NCI-H2107 treated with DMSO at 0.1 percent for 48 hours (cell line): ENCODE measurements at regions not wholly inside any gene's neighbourhood (a gene's known extent, or its start where the extent isn't known, plus 50 kb on each side); places are given as distances from the start of the nearest gene placed in this dataset.
"Not testable (repeated sequence)": the region's sequence is repeated elsewhere in the genome, so short reads cannot be mapped to it uniquely, and the experiment has no call there.

Experiments used
- DNase-seq: peaks from one replicate; lab custom pipeline; 2025; ENCODE audit not compliant: unreplicated experiment; lab: John Stamatoyannopoulos, UW

DNA sequence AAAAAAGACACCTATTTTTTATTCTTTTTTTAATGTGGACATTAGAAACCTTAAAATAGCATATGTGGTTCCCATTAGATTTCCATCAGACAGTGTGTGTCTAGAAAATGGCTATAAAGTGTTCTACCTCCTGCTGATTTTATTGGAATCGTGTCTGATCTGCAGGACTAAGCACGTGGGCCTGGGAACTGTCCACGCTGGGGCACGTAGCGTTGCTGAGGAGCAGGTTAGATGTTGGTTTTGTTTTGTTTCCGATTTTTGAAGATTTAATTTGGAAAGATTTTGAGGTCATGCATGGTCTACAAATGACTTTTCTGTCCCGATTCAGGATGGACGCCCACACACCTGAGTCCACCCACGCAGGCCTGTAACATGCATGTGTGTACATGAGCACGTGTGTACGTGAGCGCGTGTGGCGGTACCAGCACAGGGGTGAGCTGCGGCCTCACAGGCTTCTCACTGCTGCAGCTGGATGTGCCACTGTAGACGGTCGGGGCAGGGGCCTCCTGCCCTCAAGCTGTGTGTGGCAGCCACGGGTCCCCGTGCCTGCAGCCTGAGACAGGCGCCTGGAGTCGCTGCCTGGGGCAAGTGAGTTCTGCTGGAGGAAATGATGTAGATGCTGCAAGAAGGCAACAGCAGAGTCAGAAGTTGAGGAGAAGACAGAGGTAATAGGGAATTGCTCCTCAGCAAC is 99.7 kb upstream of the CTDP1 start:
- DNase-seq = no peak

DNA sequence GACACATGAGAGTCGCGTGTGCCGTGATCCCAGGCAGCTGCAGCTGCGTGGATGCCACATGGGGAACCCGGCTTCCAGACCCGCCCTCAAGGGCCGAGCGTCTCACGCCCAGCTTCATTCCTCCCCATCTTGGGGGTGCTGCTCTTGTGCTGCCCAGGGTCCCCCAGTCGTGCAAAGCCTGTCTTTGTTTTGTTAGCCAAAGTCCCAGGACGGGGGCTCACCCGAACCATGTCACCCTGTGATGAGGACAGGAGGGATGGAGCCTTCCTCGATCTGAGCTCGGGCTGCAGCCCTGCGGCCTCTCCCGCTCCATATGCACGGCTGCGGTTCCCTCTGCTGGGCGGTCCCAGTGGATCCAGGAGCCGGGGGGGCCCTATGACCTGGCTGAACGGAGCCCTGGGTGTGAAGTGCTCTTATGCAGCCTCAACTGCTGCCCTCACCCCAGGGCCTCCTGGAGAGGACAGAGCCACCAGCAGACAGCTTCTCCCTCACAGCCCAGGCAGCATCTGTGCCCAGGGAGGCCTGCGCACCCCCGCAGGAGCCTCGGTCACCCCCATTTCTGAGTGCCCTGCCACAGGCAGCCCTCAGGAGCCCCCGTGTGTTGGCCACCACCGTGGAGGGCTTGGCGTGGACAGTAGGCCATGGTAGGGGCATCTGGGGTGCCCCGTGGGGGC is 99.0 kb upstream of the CTDP1 start:
- no peak for DNase-seq

DNA sequence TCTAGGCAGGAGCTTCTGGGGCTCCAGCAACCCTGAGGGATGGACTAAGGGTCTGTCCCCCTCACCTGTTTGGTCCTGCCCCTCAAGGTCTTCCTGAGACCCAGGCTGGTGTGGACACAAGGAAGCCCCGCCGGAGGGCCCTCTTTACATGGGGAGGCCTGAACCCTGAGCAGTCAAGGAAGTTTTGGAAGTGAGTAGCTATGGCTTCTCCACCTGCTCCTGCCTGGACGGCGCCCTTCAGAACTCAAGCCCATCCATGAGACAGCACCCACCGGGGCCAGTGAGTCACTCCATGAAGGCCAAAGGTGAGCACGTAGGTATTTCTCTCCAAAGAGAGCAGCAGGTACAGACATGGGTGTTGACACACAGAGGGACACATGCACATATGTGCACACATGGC is 98.2 kb upstream of the CTDP1 start:
- no peak for DNase-seq

DNA sequence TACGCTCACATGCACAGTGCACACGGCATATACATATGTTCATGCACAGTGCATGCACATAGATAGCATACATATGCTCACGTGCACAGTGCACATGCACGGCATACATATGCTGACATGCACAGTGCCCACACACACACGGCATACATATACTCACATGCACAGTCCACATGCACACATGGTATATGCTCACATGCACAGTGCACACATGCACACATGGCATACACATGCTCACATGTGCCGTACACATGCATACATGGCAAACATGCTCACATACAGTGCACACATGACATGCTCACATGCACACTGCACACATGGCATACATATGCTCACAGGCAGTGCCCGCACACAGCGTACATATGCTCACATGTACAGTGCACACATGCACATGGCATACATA is 97.7 kb upstream of the CTDP1 start:
- no peak for DNase-seq

DNA sequence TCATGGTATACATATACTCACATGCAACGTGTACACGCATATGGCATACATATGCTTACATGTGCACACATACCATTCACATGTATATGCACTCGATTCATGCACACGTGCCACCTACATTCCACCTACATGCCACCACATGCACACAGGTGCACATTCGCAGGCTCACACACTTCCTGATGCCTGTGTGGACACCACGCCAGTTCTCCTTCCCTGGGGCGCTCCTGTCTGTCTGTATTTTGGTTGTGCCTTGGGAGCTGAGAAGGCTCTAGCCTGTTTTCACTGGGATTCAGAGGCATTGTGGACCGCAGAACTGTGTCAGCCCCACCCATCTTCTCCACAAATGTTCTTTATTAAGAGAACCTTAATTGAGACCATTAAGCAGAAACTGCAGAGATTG is 96.6 kb upstream of the CTDP1 start:
- no peak for DNase-seq

DNA sequence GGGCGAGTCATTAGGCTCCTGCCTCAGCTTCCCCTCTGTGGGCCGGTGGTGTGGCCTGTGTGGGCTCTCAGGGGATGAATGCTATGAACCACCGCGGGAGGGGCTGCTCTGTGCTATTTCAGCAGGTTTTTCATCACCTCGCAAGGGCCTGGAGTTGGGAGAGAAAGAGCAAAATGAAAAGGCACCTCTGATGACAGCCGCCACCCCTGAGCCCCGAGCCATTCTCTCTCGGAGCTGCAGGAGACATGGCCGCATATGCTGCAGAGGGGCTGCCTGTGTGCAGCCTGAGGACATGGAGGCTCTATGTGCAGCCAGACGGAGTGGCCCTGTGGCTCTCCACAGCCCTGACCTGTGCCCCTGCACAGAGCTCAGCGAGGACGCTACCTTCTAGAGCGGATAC is 96.2 kb upstream of the CTDP1 start:
- DNase-seq = no peak

DNA sequence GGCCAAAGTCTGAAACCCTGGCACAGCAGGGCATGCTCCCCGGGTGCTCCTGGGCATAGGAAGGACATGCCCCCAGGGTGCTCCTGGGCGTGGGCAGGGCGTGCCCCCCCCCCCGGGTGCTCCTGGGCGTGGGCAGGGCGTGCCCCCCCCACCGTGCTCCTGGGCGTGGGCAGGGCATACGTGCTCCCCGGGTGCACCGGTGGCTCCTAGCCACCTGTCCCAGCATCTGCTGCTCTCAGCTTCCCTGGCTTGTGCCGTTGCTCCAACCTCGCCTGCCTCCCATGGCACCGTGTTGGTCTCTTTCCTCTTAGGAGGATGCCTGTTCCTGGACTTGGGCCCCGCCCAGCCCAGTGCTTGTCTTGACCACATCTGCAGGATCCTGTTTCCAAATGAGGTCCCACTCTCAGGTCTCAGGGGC is 95.6 kb upstream of the CTDP1 start:
- no peak for DNase-seq

DNA sequence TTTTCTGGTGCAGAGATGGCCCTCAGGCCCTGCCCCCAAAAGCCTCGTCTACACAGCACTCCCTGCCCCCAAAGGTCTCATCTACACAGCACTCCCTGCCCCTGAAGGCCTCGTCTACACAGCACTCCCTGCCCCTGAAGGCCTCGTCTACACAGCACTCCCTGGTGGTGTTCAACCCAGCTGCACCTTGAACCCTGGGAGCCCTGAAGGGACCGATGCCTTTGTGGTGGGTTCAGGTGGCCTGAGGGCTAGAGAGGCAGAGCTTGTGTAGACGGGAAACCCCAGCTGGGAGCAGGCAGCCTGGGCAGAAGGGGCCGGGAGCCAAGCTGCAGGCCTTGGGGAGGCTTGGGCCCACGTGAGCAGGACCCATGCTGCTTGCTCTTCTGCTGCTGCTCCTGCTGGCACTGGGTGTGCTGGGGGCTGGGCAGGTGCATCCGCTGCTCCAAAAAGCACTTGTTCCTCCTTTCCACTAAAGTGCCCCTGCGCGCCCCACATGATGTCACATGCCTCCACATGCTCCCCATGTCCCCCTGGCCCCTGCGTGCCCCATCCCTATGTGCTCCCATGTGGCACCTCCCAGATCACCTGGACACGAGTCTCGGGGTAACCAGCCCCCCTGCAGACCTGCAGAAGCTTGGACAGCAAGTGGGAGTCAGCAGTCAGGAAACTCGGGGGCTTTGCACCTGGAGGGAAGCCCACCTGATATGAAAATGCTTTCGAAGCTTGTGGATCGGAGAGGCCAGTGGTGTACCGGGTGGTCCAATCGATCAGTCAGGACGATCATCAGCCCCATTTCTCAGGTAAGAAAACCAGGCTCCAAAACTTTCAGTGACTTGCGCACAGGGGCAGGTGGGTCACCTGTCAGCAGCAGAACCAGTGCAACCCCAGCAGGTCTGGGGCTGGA is 94.9 kb upstream of the CTDP1 start:
- DNase-seq = no peak

DNA sequence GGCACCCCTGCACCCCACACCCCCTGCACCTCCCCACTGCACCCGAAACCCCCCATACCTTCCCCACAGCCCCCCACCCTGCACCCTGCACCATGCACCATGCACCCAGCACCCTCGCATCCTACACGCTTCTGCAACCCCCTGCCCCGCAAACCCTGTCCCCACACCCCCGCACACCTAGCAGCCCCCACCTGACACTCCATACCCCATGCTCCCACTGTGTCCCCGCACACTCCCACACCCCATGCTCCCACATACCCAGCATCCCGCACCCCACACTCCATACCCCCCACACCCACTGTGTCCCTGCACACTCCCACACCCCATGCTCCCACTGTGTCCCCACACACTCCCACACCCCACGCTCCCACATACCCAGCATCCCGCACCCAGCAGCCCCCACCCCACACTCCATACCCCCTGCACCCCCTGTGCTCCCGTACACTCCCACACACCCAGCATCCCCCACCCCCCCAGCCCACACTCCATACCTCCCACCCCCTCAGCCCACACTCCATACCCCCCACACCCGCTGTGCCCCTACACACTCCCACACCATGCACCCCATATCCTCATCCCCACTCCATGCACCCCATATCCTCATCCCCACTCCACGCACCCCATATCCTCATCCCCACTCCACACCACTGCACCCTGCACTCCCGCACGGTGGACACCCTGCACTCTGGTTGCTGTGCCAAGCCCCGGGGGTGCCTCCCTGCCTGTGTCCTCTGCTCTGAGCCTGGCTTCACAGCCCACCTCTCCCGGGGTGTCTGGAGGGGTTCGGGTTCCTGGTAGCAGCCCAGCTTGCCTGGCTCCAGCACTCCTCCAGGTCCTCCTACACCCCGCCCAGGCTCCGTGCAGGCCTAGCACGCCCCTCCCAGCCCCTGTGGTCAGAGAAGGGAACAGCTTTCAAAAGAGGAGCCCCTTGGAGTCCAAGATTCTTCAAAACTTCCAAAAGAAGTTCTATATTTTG is 93.9 kb upstream of the CTDP1 start:
- no peak for DNase-seq

DNA sequence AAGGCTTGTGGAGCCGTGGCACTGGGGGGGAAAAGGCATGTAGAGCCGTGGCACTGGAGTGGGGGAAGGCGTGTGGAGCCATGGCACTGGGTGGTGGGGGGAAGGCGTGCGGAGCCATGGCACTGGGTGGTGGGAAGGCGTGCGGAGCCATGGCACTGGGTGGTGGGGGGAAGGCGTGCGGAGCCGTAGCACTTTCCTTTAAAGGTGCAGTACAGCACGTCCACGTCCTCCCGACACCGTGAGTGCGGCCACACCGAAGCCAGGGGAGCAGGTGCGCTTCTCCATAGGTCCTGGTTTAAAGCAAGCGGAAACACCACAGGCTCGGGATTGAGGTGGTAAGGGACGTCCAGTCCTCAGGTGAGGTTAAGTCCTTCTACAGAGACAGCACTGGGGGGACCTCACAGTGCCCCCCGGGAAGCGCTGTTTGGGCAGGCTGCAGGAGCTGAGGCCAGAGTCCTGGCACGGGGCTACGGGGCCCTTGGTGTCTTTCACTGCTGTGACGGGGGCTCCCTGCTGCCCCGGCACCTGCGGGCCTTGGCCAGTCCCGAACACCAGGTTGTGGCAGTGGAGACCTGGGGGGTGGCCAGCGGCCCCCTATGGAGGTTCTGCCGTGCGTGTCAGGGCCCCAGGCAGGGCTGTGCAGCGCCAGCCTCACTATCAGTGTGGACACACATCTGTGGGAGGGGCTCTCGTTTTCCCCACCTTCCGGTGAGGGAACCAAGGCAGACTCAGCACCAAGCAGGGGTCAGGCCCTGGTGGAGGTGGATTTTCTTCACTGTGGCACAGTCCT is 93.0 kb upstream of the CTDP1 start:
- DNase-seq = no peak

DNA sequence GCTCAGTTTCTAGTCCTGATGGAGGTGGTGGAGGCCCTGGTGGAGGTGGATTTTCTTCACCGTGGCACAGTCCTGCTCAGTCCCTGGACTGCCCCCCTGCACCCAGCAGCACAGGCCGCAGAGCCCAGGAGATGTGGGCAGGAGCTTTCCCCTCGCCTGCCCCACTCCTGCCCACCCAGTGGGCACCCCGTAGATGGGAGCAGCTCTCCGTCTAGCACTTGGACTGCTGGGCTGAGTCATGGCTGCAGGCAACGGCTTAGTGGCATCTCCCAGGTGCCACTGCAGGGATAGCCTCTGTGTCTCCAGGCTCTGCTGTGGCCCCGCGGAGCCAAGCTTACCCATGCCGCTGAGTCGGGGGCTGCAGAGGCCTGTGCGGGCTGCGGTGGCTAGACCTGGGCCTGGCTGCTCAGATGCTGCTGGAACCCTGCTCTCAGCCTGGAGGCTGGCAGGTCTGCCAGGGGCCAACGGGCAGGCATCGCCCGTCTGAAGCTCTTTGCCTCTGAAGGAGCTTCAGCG is 92.3 kb upstream of the CTDP1 start:
- DNase-seq = no peak

DNA sequence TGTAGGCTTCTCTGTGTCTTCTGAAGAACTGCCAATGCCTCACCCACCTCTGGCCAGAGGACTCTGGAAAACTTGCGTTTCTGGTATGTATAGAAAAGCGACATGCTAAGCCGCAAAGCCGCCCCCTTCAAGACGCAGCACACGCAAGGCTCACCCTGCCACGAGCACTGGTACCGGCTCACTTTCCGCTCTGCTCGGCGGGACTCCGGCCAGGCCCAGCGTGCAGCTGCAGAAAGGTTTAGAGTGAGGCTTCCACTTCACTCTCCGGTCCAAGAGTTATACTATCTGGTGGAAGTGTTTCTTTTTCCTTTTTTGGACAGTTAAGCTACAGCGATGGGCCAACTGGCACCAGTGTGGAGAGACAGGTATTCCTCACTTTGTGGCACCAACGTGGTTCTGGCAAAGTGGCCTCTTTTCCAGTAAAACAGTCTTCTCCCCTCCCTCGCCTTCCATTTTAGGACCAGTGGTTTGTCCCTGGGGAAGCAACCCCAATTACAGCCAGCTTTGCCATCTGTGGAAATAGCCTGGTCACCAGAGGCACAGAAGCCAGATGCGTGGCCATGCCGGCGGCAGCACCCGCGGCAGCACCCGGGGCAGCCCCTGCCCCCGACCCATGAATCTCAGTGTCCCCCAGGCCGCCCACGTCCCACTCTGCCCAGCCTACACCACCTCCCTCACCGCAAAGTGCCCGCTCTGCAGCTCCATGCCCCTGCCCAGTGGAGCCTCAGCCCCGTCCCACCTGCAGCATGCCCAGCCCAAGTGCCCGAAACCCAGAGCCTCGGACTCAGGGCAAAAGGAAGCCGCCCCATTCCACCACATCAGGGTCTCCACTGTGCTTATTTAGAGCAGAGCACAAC is 91.6 kb upstream of the CTDP1 start:
- no peak for DNase-seq

DNA sequence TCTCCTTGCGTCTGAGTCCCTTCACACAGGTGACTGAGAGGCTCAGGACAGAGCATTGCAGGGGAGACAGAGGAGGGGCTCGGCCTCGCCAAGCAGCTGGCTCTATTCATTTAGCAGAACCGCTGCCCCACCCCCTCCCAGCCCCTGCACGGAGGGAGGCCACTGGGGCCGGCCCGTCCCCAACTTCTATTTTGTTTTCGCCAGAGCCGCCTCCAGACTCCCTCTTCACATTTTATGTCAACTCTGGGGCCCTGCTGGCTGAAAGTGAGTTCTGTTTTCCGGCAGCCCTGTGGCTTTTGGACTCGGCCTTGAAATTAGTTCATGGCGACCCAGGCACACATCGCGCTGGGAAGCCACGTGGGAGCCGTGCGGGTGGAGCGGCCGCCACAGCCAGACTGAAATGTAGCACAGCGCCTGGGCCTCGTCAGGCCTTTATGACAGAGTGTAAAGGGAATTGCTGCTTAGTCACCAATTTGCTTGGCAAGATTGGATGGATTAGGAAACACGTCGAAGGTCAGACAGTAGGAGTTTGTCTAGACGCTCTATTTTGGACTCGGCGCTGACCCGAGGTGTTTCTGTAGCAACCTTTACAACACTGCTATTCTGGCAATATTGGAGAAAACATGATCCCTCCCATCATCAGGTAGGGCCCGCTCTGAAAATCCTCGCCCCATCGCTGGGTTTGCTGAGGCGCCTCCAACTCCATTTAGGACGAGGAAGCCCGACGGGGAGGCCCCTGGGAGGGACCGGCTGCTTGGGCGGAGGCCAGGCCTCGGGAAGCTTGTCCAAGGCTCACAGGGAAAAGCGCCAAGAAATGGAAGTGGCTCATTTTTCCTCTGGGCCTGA is 90.7 kb upstream of the CTDP1 start:
- no peak for DNase-seq

DNA sequence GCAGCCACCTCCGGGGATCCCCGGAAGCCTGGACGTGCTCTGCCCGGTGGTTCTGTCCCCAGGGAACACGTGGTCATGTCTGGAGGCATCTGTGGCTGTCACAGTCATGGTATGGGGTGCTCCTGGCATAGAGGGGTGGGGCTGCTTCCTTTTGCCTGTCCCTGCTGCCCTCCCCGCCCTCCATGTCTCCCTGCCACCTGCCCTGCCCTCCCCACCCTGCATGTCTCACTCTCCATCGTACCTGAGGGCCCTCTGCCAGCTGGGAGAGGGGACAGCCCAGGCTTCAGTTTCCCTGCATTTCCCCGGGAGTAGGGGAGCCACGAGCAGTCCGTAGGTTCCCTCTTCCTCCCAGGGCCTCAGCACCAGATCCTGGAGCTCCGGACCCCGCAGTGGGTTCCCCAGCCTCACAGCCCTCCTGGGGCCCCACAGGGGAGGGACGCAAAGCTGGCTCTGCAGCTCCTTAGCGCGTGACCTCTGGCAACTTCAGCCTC is 90.0 kb upstream of the CTDP1 start:
- no peak for DNase-seq

DNA sequence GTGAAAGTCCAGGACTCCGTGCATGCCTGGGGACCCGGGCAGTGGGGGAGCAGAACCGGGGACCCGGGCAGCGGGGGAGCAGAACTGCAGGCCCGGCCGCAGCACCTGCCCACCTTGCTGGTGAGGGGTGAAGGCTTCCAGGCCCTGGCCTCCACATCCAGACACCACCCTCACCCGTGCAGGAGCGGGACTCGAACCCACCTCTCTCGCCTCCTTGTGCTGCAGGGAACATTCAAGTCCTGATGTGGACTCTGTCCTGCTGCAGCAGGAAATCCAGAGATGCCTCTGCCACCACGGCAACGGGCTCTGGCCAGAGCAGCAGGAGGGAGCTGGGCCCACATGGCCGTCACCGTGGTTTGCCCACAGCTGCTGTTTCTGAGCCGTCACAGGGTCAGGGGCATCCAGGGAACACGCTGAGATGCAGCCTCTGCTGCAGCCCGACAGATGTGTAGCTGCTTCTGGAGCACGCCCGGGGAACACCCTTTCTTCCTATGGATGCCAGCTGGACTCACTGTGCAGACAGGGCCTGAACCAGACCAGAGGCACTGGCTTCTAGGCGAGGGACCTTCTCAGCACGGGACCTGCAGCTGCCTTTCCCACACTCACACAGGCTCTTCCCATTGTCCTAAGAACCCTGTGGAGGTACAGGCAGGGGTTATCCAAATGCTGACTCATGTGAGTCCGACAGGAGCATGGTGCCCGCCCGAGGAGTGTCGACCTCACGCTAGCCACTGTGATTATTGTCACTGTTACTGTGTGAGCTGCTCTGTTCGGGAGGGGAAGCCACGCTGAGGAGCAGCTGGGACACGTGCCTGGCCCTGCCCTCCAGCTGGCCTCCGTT is 89.2 kb upstream of the CTDP1 start:
- no peak for DNase-seq

DNA sequence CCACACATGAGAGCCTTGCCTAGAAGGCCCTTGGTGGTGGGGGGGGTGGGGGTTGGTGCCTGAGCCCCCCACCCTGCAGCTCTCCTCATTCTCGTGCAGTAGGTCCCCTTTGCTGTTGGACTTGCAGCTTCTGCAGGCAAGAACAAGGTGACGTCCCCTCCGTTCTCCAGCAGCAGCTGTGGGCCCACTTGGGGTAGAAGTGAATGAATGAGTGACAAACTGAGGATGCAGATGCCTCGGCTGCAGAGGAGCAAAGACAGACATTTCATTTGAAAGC is 88.6 kb upstream of the CTDP1 start:
- DNase-seq = no peak

DNA sequence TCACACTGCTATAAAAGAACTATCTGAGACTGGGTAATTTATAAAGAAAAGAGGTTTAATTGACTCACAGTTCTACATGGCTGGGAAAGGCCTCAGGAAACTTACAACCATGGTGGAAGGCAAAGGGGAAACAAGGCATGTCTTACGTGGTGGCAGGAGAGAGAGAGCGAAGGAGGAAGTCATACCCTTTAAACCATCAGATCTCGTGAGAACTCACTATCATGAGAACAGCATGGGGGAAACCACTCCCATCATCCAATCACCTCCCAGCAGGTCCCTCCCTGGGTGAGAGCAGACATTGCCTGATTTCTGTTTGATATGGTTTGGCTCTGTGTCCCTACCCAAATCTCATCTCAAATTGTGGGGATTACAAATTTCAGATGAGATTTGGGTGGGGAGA is 86.9 kb upstream of the CTDP1 start:
- DNase-seq = not testable (repeated sequence)
